T-cell (primary cell): ENCODE measurements at regions not wholly inside any gene's neighbourhood (a gene's known extent, or its start where the extent isn't known, plus 50 kb on each side); places are given as distances from the start of the nearest gene placed in this dataset.

ENCODE experiments used
- ATAC-seq, 4 experiments: fragments of 200-7000 bp in 3 of 4; fragments of 150-1000 bp in 1 of 4; cut with Tn5 transposase; replicated peaks in 1 of 4; 1 replicate in 3 of 4; 2 replicates in 1 of 4; pipeline ENCODE4 v1.10.0; 2021; ENCODE audit warnings: moderate library complexity in 3 of 4, mild to moderate bottlenecking in 2 of 4, moderate number of reproducible peaks in 1 of 4
- CTCF ChIA-PET, 2 donors: fragments of 300-600 bp; sonication (Branson Sonifier 250); formaldehyde crosslinking; loops; one replicate each; lab custom pipeline; 2022; ENCODE audit warnings: antibody characterized with exemption in 2 of 2; lab: Charles Lee
- POLR2A ChIA-PET, 2 donors: fragments of 300-600 bp; sonication (Branson Sonifier 250); formaldehyde crosslinking; loops; one replicate each; lab custom pipeline; 2022; ENCODE audit warnings: antibody characterized with exemption in 2 of 2; lab: Charles Lee
- DNase-seq, 35 experiments: peaks; one replicate each; pipeline versions ENCODE4 v3.0.0 to v3.0.0-alpha.2; 2013 to 2023
- H3K27ac ChIP-seq: one replicate; pipeline ENCODE4 v1.5.1; 2013; ENCODE audit warnings: low read length
- H3K27me3 ChIP-seq, 2 experiments: replicated peaks in 1 of 2; 1 replicate in 1 of 2; 2 replicates in 1 of 2; pipeline versions ENCODE4 v1.6.1 to v1.7.0; 2013; ENCODE audit warnings: low read length in 1 of 2, mixed read lengths in 1 of 2; ENCODE audit not compliant: control insufficient read depth in 2 of 2, insufficient read depth in 2 of 2; ENCODE audit errors: extremely low read depth in 1 of 2
- H3K36me3 ChIP-seq, 2 donors: 1 replicate in 1 of 2; 2 replicates in 1 of 2; pipeline versions ENCODE4 v1.6.1 to v1.7.0; 2013; ENCODE audit warnings: low read length in 1 of 2; ENCODE audit not compliant: control insufficient read depth in 2 of 2, insufficient read depth in 1 of 2; ENCODE audit errors: extremely low read depth in 1 of 2
- H3K4me1 ChIP-seq, 2 experiments: 1 replicate in 1 of 2; 2 replicates in 1 of 2; pipeline versions ENCODE4 v1.6.1 to v1.7.0; 2013; ENCODE audit warnings: low read length in 2 of 2, mixed read lengths in 1 of 2; ENCODE audit not compliant: insufficient read depth in 2 of 2, control insufficient read depth in 1 of 2; ENCODE audit errors: extremely low read depth in 1 of 2
- H3K4me3 ChIP-seq, 2 donors: 1 replicate in 1 of 2; 2 replicates in 1 of 2; pipeline versions ENCODE4 v1.5.1 to v1.7.0; 2013; ENCODE audit warnings: mild to moderate bottlenecking in 2 of 2, low read length in 1 of 2, moderate library complexity in 1 of 2; ENCODE audit not compliant: control insufficient read depth in 1 of 2; ENCODE audit errors: extremely low read depth in 1 of 2
- H3K9me3 ChIP-seq: 2 replicates; pipeline ENCODE4 v1.7.0; 2013
- H3K27ac Mint-ChIP-seq, 2 donors: one replicate each; pipeline ENCODE4 v1.8.0; 2020 to 2021; ENCODE audit warnings: mild to moderate bottlenecking in 2 of 2, mixed read lengths in 2 of 2
- H3K27me3 Mint-ChIP-seq, 2 donors: one replicate each; pipeline ENCODE4 v1.8.0; 2021 to 2022; ENCODE audit warnings: mixed read lengths in 2 of 2
- H3K36me3 Mint-ChIP-seq: one replicate; pipeline ENCODE4 v1.8.0; 2021; ENCODE audit warnings: mixed read lengths
- H3K4me1 Mint-ChIP-seq, 3 donors: one replicate each; pipeline ENCODE4 v1.8.0; 2020 to 2022; ENCODE audit warnings: mixed read lengths in 3 of 3, mild to moderate bottlenecking in 1 of 3
- H3K4me3 Mint-ChIP-seq, 3 donors: one replicate each; pipeline ENCODE4 v1.8.0; 2020 to 2022; ENCODE audit warnings: mild to moderate bottlenecking in 3 of 3, mixed read lengths in 3 of 3, moderate library complexity in 3 of 3
- H3K9me3 Mint-ChIP-seq, 3 donors: one replicate each; pipeline ENCODE4 v1.8.0; 2020 to 2022; ENCODE audit warnings: mixed read lengths in 3 of 3
- WGBS: methylation state at CpG from one replicate; pipeline ENCODE4 v1.1.5; 2013; ENCODE audit warnings: missing lambda C conversion rate; ENCODE audit not compliant: insufficient coverage; 5-methylcytosine and 5-hydroxymethylcytosine counted together

DNA sequence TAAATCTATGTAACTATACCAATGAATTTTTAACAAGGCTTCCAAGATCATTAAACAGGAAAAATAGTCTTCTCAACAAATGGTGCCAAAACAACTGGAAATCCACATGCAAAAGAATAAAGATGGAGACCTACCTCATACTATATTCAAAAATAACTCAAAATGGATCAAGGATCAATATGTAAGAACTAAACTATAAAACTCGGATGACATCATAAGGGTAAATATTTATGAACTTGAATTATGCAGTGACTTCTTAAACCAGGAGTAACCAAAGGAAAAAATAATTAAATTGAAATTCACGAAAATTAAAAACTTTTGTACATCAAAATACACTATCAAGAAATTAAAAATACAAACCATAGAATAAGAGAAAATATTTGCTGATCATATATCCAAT is 728.7 kb upstream of the GHITM start:
- no peak for ATAC-seq

DNA sequence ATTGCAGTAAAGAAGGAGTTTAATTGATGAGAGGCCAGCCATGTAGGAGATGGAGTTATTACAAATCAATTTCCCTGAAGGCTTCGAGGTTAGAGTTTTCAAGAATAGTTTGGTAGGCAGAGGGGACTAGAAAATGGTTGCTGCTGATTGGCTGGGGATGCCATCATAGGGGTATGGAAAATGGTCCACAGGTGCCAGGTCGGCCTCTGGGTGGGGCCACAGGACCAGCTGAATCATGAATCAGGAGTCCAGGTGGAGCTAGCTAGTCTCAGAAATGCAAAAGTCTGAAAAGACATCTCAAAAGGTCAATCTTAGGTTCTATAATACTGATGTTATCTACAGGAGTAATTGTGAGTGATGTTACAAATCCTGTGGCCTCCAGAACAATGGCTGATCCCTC is 714.0 kb upstream of the GHITM start:
- Histone ChIP-seq H3K9me3 (no peaks in the 10 kb centered on the region), H3K4me1 (no peaks in the 10 kb centered on the region), H3K36me3 (no peaks in the 10 kb centered on the region), H3K4me3 (no peak overlapping the region), H3K27me3 (no peaks in the 10 kb centered on the region), H3K27ac (no peak overlapping the region)
- WGBS = 47% methylated on average over 2 of the region's 2 CpGs
- ChIA-PET CTCF (no interaction called here), POLR2A (no interaction called here)
- Mint-ChIP-seq H3K27me3 (no peaks in the 10 kb centered on the region), H3K4me1 (no peaks in the 10 kb centered on the region), H3K9me3 (peaks cover 7 to 14% (median 8%) of the 10 kb centered on the region in 3 donors), H3K36me3 (no peaks in the 10 kb centered on the region), H3K4me3 (no peak overlapping the region), H3K27ac (no peak overlapping the region)
- no peak for ATAC-seq
- no peak for DNase-seq

More for the DNA sequence above, 728.7 kb upstream of the GHITM start:
- Mint-ChIP-seq H3K9me3 (peaks cover 0 to 14% (median 2%) of the 10 kb centered on the region in 3 donors), H3K27me3 (no peaks in the 10 kb centered on the region), H3K4me3 (no peak overlapping the region), H3K27ac (no peak overlapping the region), H3K4me1 (no peaks in the 10 kb centered on the region), H3K36me3 (no peaks in the 10 kb centered on the region)
- POLR2A ChIA-PET = no interaction called here
- Histone ChIP-seq H3K27me3 (no peaks in the 10 kb centered on the region), H3K9me3 (no peaks in the 10 kb centered on the region), H3K27ac (no peak overlapping the region), H3K4me1 (no peaks in the 10 kb centered on the region), H3K36me3 (no peaks in the 10 kb centered on the region), H3K4me3 (no peak overlapping the region)
- WGBS = no CpG with 5 or more reads among the region's 2 CpGs
- CTCF ChIA-PET = no interaction called here
- DNase-seq = no peak

DNA sequence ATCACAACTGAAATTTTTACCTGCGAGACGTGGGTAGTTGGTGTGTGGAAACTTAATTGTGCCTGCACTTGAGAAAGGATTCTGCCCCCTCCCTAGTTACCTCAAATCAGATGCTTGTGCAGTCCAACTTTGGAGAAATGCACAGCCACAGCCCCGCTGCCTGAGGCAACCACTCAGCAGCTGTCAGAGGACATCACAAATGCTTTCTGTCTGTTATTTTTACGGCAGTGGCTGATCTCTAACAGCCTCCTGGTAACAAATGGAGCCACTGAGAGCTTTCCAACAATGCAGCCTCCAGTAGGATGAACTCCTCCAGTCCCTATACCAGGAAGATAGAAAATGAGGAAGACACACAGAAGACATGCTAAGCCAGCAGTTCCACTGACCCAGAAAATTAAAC is 712.2 kb upstream of the GHITM start:
- Histone ChIP-seq H3K27ac (no peak overlapping the region), H3K36me3 (no peaks in the 10 kb centered on the region), H3K4me1 (no peaks in the 10 kb centered on the region), H3K9me3 (no peaks in the 10 kb centered on the region), H3K4me3 (no peak overlapping the region), H3K27me3 (no peaks in the 10 kb centered on the region)
- Mint-ChIP-seq H3K4me1 (no peaks in the 10 kb centered on the region), H3K27me3 (no peaks in the 10 kb centered on the region), H3K27ac (no peak overlapping the region), H3K36me3 (no peaks in the 10 kb centered on the region), H3K4me3 (no peak overlapping the region), H3K9me3 (peaks cover 8 to 14% (median 11%) of the 10 kb centered on the region in 3 donors)
- DNase-seq (no peak), ATAC-seq (no peak)
- WGBS = 83% methylated on average over 1 of the region's 4 CpGs
- ChIA-PET CTCF (no interaction called here), POLR2A (no interaction called here)

DNA sequence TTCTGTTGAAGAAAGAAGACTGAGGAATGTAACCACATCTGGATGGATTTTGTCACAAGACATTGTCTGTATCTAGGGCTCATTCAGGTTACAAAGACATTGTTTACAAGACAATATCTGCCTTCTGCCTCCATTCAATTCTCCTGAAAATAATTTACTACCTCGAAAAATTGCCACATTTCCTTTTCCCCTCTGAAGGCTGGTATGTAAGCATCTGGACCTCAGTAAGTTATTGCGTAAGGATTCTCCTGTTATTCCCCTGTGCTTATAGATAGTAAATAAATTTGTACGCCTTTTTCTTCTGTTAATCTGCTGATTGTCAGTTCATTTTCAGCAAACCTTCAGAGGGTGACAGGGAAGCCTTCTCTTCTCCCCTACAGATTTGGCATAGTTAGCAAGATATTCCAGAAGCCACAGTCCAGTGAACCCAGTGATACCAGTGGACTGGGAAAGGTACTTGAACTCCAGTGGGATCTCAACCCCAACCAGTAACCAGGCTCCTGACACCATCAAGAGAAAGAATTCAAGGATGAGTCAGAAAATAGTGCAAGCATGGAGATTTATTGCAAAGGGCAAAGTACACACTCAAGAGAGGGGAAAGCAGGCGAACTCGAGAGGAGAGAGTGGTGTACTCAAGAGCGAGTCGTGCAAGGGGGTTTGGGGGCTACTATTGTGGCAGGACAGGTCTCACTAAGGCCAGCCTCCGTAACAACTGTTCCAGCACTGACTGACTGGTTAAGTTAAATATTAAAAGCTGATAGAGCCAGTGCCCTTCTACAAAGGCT is 706.9 kb upstream of the GHITM start:
- no peak overlapping the region for H3K27ac ChIP-seq
- no peaks in the 10 kb centered on the region for H3K27me3 ChIP-seq
- peaks cover 4 to 15% (median 11%) of the 10 kb centered on the region in 3 donors for H3K9me3 Mint-ChIP-seq
- no peaks in the 10 kb centered on the region for H3K36me3 ChIP-seq
- ATAC-seq (no peak), DNase-seq (no peak)
- H3K9me3 ChIP-seq = no peaks in the 10 kb centered on the region
- POLR2A ChIA-PET = no interaction called here
- no peaks in the 10 kb centered on the region for H3K27me3 Mint-ChIP-seq
- no peaks in the 10 kb centered on the region for H3K4me1 ChIP-seq
- H3K4me3 Mint-ChIP-seq = no peak overlapping the region
- no peaks in the 10 kb centered on the region for H3K36me3 Mint-ChIP-seq
- no peak overlapping the region for H3K4me3 ChIP-seq
- CTCF ChIA-PET = no interaction called here
- H3K4me1 Mint-ChIP-seq = no peaks in the 10 kb centered on the region
- 91% methylated on average over 4 of the region's 8 CpGs for WGBS
- no peak overlapping the region for H3K27ac Mint-ChIP-seq

DNA sequence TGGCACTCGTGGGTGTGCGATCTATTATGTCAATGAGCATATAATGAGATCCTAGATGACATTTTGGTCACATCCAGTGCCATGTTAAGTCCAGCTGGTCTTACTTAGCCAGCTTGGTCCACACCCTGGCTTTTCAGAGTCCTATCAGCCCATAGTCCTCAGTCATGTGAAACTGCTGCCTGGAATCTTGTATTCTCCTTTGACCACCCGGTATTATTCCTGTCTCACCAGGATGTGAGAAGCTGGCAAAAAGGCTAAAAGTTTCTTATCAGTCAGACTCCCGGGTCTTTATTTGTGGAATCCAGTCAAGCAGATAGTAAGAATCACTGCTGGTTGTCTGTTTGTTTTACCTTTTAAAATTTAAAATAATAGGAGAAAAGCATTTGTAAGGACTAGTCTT is 705.6 kb upstream of the GHITM start:
- H3K9me3 ChIP-seq = no peaks in the 10 kb centered on the region
- no peak overlapping the region for H3K4me3 ChIP-seq
- H3K4me3 Mint-ChIP-seq = no peak overlapping the region
- no peak overlapping the region for H3K27ac ChIP-seq
- H3K4me1 ChIP-seq = no peaks in the 10 kb centered on the region
- POLR2A ChIA-PET = no interaction called here
- peaks cover 4 to 11% (median 5%) of the 10 kb centered on the region in 3 donors for H3K9me3 Mint-ChIP-seq
- no peak overlapping the region for H3K27ac Mint-ChIP-seq
- DNase-seq (no peak), ATAC-seq (no peak)
- CTCF ChIA-PET = no interaction called here
- H3K36me3 Mint-ChIP-seq = no peaks in the 10 kb centered on the region
- no peaks in the 10 kb centered on the region for H3K27me3 ChIP-seq
- no peaks in the 10 kb centered on the region for H3K27me3 Mint-ChIP-seq
- H3K36me3 ChIP-seq = no peaks in the 10 kb centered on the region
- H3K4me1 Mint-ChIP-seq = no peaks in the 10 kb centered on the region
- 63% methylated on average over 1 of the region's 4 CpGs for WGBS

DNA sequence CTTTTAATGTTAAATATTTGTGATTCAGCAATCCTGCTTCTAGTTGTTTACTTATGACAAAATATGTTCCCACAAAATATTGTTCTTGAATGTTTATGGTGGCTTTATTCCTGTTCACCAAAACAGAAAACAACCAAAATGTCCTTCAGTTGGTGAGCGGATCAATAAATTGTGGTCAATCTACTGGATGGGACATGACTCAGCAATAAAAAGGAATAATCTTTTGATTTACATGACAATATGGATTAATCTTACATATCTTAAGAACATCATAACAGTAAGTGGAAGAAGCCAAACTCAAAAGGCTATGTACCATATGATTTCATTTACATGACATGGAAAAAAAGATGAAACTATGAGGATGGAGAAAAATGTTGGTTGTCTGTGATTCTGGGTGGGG is 691.3 kb upstream of the GHITM start:
- H3K27ac Mint-ChIP-seq = no peak overlapping the region
- H3K9me3 ChIP-seq = no peaks in the 10 kb centered on the region
- WGBS = no CpG with 5 or more reads among the region's 1 CpG
- POLR2A ChIA-PET = no interaction called here
- H3K27me3 ChIP-seq = no peaks in the 10 kb centered on the region
- no peaks in the 10 kb centered on the region for H3K36me3 ChIP-seq
- no peak overlapping the region for H3K27ac ChIP-seq
- H3K4me1 ChIP-seq = no peaks in the 10 kb centered on the region
- peaks cover 3% of the 10 kb centered on the region in 3 donors for H3K9me3 Mint-ChIP-seq
- H3K4me1 Mint-ChIP-seq = no peaks in the 10 kb centered on the region
- DNase-seq (no peak), ATAC-seq (no peak)
- CTCF ChIA-PET = no interaction called here
- no peaks in the 10 kb centered on the region for H3K27me3 Mint-ChIP-seq
- no peak overlapping the region for H3K4me3 Mint-ChIP-seq
- H3K36me3 Mint-ChIP-seq = no peaks in the 10 kb centered on the region
- no peak overlapping the region for H3K4me3 ChIP-seq
